H9 (cell line): ENCODE measurements at regions not wholly inside any gene's neighbourhood (a gene's known extent, or its start where the extent isn't known, plus 50 kb on each side); places are given as distances from the start of the nearest gene placed in this dataset.

Source experiments
- DNase-seq: peaks from one replicate; pipeline ENCODE4 v3.0.0-alpha.2; 2017
- H2AFZ ChIP-seq: one replicate; pipeline ENCODE4 v1.6.1; 2013; ENCODE audit warnings: mild to moderate bottlenecking, low read length, control low read depth, moderate library complexity
- H2AK5ac ChIP-seq: 2 replicates; pipeline ENCODE4 v1.6.1; 2013; ENCODE audit warnings: low read length, control low read depth, mixed read lengths; ENCODE audit not compliant: insufficient read length
- H2BK120ac ChIP-seq: one replicate; pipeline ENCODE4 v1.6.1; 2013; ENCODE audit warnings: low read depth, mild to moderate bottlenecking, low read length, control low read depth, inconsistent platforms; ENCODE audit not compliant: poor library complexity, severe bottlenecking
- H2BK12ac ChIP-seq: 2 replicates; pipeline ENCODE4 v1.6.1; 2013; ENCODE audit warnings: low read length, control low read depth, mixed read lengths, low read depth; ENCODE audit not compliant: insufficient read length
- H2BK15ac ChIP-seq: 2 replicates; pipeline ENCODE4 v1.6.1; 2013; ENCODE audit warnings: low read depth, low read length, control low read depth
- H2BK20ac ChIP-seq: one replicate; pipeline ENCODE4 v1.6.1; 2013; ENCODE audit warnings: low read depth, mild to moderate bottlenecking, low read length, control low read depth, inconsistent platforms; ENCODE audit not compliant: poor library complexity, severe bottlenecking
- H2BK5ac ChIP-seq: 2 replicates; pipeline ENCODE4 v1.6.1; 2013; ENCODE audit warnings: low read length, control low read depth, mixed read lengths; ENCODE audit not compliant: insufficient read length
- H3K14ac ChIP-seq: 2 replicates; pipeline ENCODE4 v1.6.1; 2013; ENCODE audit warnings: low read length, control low read depth; ENCODE audit not compliant: insufficient read depth
- H3K18ac ChIP-seq: 2 replicates; pipeline ENCODE4 v1.6.1; 2013; ENCODE audit warnings: low read depth, mild to moderate bottlenecking, mixed read lengths, low read length, control low read depth; ENCODE audit not compliant: insufficient read length
- H3K23ac ChIP-seq: 2 replicates; pipeline ENCODE4 v1.6.1; 2013; ENCODE audit warnings: low read length, control low read depth, mixed read lengths, low read depth; ENCODE audit not compliant: insufficient read length
- H3K23me2 ChIP-seq: 2 replicates; pipeline ENCODE4 v1.6.1; 2013; ENCODE audit warnings: low read depth, mild to moderate bottlenecking, mixed read lengths, low read length, control low read depth; ENCODE audit not compliant: insufficient read length, poor library complexity, severe bottlenecking
- H3K27ac ChIP-seq: 2 replicates; pipeline ENCODE4 v1.5.1; 2013; ENCODE audit warnings: low read length, control low read depth, mixed read lengths, low read depth; ENCODE audit not compliant: insufficient read length
- H3K27me3 ChIP-seq: 2 replicates; pipeline ENCODE4 v1.6.1; 2013; ENCODE audit warnings: low read length, control low read depth, inconsistent platforms; ENCODE audit not compliant: insufficient read depth
- H3K4ac ChIP-seq: 2 replicates; pipeline ENCODE4 v1.6.1; 2013; ENCODE audit warnings: low read depth, mild to moderate bottlenecking, control low read depth, inconsistent platforms, low read length, moderate library complexity
- H3K4me1 ChIP-seq: 2 replicates; pipeline ENCODE4 v1.6.1; 2013; ENCODE audit warnings: low read length, control low read depth, inconsistent platforms; ENCODE audit not compliant: insufficient read depth
- H3K4me2 ChIP-seq: 2 replicates; pipeline ENCODE4 v1.6.1; 2013; ENCODE audit warnings: low read length, control low read depth, mixed read lengths; ENCODE audit not compliant: insufficient read length, insufficient read depth
- H3K56ac ChIP-seq: 2 replicates; pipeline ENCODE4 v1.6.1; 2013; ENCODE audit warnings: low read depth, mild to moderate bottlenecking, mixed read lengths, low read length, control low read depth; ENCODE audit not compliant: insufficient read length
- H3K79me1 ChIP-seq: 2 replicates; pipeline ENCODE4 v1.6.1; 2013; ENCODE audit warnings: low read depth, mild to moderate bottlenecking, moderate library complexity, low read length, control low read depth, inconsistent platforms; ENCODE audit not compliant: insufficient read depth, poor library complexity, severe bottlenecking
- H3K79me2 ChIP-seq: 2 replicates; pipeline ENCODE4 v1.6.1; 2013; ENCODE audit warnings: low read length, control low read depth, inconsistent platforms; ENCODE audit not compliant: insufficient read depth
- H3K9ac ChIP-seq: 2 replicates; pipeline ENCODE4 v1.6.1; 2013; ENCODE audit warnings: low read length, control low read depth, mixed read lengths; ENCODE audit not compliant: insufficient read length; ENCODE audit errors: extremely low read depth
- H3K9me3 ChIP-seq: one replicate; pipeline ENCODE4 v1.6.1; 2013; ENCODE audit warnings: low read depth, low read length, inconsistent platforms; ENCODE audit not compliant: control insufficient read depth
- H3T11ph ChIP-seq: one replicate; pipeline ENCODE4 v1.6.1; 2013; ENCODE audit warnings: mild to moderate bottlenecking, low read length, control low read depth, inconsistent platforms
- H4K20me1 ChIP-seq: one replicate; pipeline ENCODE4 v1.6.1; 2013; ENCODE audit not compliant: control insufficient read depth, insufficient read length, insufficient read depth
- H4K5ac ChIP-seq: 2 replicates; pipeline ENCODE4 v1.6.1; 2013; ENCODE audit warnings: low read depth, mild to moderate bottlenecking, mixed read lengths, low read length, control low read depth; ENCODE audit not compliant: insufficient read length
- H4K8ac ChIP-seq: replicated peaks from 2 replicates; pipeline ENCODE4 v1.6.1; 2013; ENCODE audit warnings: low read length, control low read depth, mixed read lengths, low read depth; ENCODE audit not compliant: insufficient read length
- H4K91ac ChIP-seq: 2 replicates; pipeline ENCODE4 v1.6.1; 2013; ENCODE audit warnings: low read depth, mild to moderate bottlenecking, moderate library complexity, mixed read lengths, low read length, control low read depth; ENCODE audit not compliant: insufficient read length
- H3K27ac Mint-ChIP-seq, 3 experiments: 2 replicates in 2 of 3; 3 replicates in 1 of 3; pipeline ENCODE4 v1.8.0; 2020 to 2021; ENCODE audit warnings: mixed read lengths in 3 of 3, mild to moderate bottlenecking in 1 of 3, moderate library complexity in 1 of 3
- H3K27me3 Mint-ChIP-seq: 2 replicates; pipeline ENCODE4 v1.8.0; 2021; ENCODE audit warnings: low read depth, mild to moderate bottlenecking, moderate library complexity, mixed read lengths
- H3K36me3 Mint-ChIP-seq, 3 experiments: 2 replicates in 2 of 3; 3 replicates in 1 of 3; pipeline ENCODE4 v1.8.0; 2020 to 2021; ENCODE audit warnings: low read depth in 3 of 3, mixed read lengths in 3 of 3; ENCODE audit not compliant: insufficient read depth in 1 of 3
- H3K4me1 Mint-ChIP-seq, 2 experiments: 2 replicates each; pipeline ENCODE4 v1.8.0; 2020; ENCODE audit warnings: mixed read lengths in 2 of 2
- H3K4me3 Mint-ChIP-seq, 2 experiments: 2 replicates in 1 of 2; 3 replicates in 1 of 2; pipeline ENCODE4 v1.8.0; 2020 to 2021; ENCODE audit warnings: mild to moderate bottlenecking in 2 of 2, mixed read lengths in 2 of 2, moderate library complexity in 1 of 2
- H3K9me3 Mint-ChIP-seq, 2 experiments: 2 replicates in 1 of 2; 3 replicates in 1 of 2; pipeline ENCODE4 v1.8.0; 2020; ENCODE audit warnings: mild to moderate bottlenecking in 2 of 2, mixed read lengths in 2 of 2, moderate library complexity in 1 of 2
- CTCF ChIP-seq: fragments of 200-600 bp; sonication (generic); conservative IDR thresholded peaks from 3 replicates; pipeline ENCODE4 v1.8.0; 2021; ENCODE audit warnings: antibody characterized with exemption, mild to moderate bottlenecking
- WGBS: extraction: QIAGEN DNeasy Blood & Tissue Kit; methylation state at CpG from one replicate; pipeline ENCODE4 v1.1.7; 2013; ENCODE audit warnings: missing lambda C conversion rate, low lambda C conversion rate, mixed read lengths; ENCODE audit not compliant: insufficient read length; ENCODE audit errors: extremely low coverage; 5-methylcytosine and 5-hydroxymethylcytosine counted together

DNA sequence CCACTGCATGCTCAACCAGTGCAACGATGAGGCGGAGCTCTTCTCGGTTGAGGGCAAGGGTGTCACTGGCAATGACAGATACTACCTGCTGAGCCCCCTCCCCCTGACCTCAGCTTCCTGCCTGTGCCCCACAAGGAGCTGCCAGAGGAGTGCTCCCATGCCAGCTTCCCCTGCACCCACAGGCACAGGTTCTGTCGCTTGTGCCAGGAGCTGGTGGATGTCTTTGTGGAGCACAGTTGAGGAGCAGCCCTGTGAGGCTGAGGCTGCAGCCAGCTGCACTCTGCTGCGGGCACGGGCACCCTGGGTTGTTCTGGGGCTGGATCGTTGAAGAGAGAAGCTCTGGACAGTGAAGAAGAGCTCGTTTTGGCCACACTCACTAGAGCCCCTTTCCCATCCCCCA lies 165.3 kb upstream of the ZNF267 start:
- H3K27ac Mint-ChIP-seq, result no peak overlapping the region
- Histone ChIP-seq H2BK12ac (no peak overlapping the region), H2BK120ac (no peak overlapping the region), H2BK15ac (no peak overlapping the region), H4K20me1 (no peaks in the 10 kb centered on the region), H3K14ac (no peak overlapping the region; the same call in 1 of the 2 replicates), H3K79me2 (no peaks in the 10 kb centered on the region), H2AK5ac (no peak overlapping the region), H3T11ph (no peak overlapping the region), H3K4me2 (no peak overlapping the region), H3K27ac (no peak overlapping the region), H4K91ac (no peak overlapping the region), H3K9ac (no peak overlapping the region), H3K23me2 (no peaks in the 10 kb centered on the region), H3K18ac (no peak overlapping the region), H4K8ac (no peak overlapping the region), H2BK20ac (no peak overlapping the region), H4K5ac (no peak overlapping the region), H3K79me1 (no peaks in the 10 kb centered on the region), H2BK5ac (no peak overlapping the region), H2AFZ (no peak overlapping the region), H3K4me1 (peaks cover 3% of the 10 kb centered on the region; the same call in 1 of the 2 replicates), H3K56ac (no peak overlapping the region), H3K9me3 (no peaks in the 10 kb centered on the region), H3K27me3 (no peaks in the 10 kb centered on the region), H3K4ac (no peak overlapping the region), H3K23ac (no peak overlapping the region)
- H3K9me3 Mint-ChIP-seq, result peaks cover 0 to 2% of the 10 kb centered on the region in 2 experiments; a peak in 1 of 5 replicates
- H3K4me1 Mint-ChIP-seq, result peaks cover 14 to 16% of the 10 kb centered on the region in 2 experiments
- WGBS, result no CpG with 5 or more reads among the region's 8 CpGs
- no peak for DNase-seq
- H3K36me3 Mint-ChIP-seq, result peaks cover 37 to 57% (median 56%) of the 10 kb centered on the region in 3 experiments; a peak in 6 of 7 replicates
- TF ChIP-seq CTCF, result no peak
- no peaks in the 10 kb centered on the region for H3K27me3 Mint-ChIP-seq
- no peak overlapping the region for H3K4me3 Mint-ChIP-seq
